Activated T-cell treated with anti-CD3 and anti-CD28 coated beads, Interleukin-2, amount 50 U/mL, for 4 hours (primary cell): ENCODE measurements at regions not wholly inside any gene's neighbourhood (a gene's known extent, or its start where the extent isn't known, plus 50 kb on each side); places are given as distances from the start of the nearest gene placed in this dataset.
"Not testable (repeated sequence)": the region's sequence is repeated elsewhere in the genome, so short reads cannot be mapped to it uniquely, and the experiment has no call there.

Source experiments
- ATAC-seq, 2 donors: fragments of 200-7000 bp; cut with Tn5 transposase; one replicate each; pipeline ENCODE4 v1.10.0; 2021
- DNase-seq: peaks from one replicate; pipeline ENCODE4 v3.0.0-alpha.2; 2020
- H3K27me3 Mint-ChIP-seq: one replicate; pipeline ENCODE4 v1.8.0; 2021; ENCODE audit warnings: low read depth, mixed read lengths
- H3K36me3 Mint-ChIP-seq: one replicate; pipeline ENCODE4 v1.8.0; 2022; ENCODE audit warnings: mixed read lengths; ENCODE audit not compliant: insufficient read depth
- H3K4me1 Mint-ChIP-seq: one replicate; pipeline ENCODE4 v1.8.0; 2021; ENCODE audit warnings: low read depth, mixed read lengths
- H3K4me3 Mint-ChIP-seq: one replicate; pipeline ENCODE4 v1.8.0; 2021; ENCODE audit warnings: mild to moderate bottlenecking, moderate library complexity, mixed read lengths
- H3K9me3 Mint-ChIP-seq: one replicate; pipeline ENCODE4 v1.8.0; 2021; ENCODE audit warnings: mixed read lengths

- H3K9me3 Mint-ChIP-seq, H3K27me3 Mint-ChIP-seq, H3K36me3 Mint-ChIP-seq, H3K4me3 Mint-ChIP-seq, H3K4me1 Mint-ChIP-seq, DNase-seq, ATAC-seq: not testable (repeated sequence)
Measured at GRCh38 chr1:245102149-245102548, 52.6 kb upstream of the KIF26B start.

DNA sequence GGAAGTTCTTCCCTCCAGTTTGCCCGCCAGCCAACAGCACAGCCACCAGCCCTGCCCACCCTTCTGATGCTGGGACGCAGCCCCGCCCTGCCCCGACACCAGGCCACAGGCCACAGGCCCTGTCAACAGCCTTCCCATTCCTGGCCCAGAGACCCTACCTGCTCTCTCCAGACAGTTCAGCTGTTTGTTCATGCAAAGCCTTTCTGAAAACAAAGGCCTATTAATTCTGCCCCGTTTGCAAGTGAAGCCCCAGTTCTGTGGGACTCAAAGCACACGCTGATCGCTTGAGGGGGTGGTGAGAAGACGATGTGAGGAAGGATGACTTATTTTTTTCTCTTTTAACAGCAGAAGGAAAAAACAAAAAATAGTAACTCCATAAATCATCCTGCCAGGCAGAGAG is 55.4 kb upstream of the KIF26B start:
- DNase-seq: no peak
- Mint-ChIP-seq H3K9me3 (no peaks in the 10 kb centered on the region), H3K36me3 (no peaks in the 10 kb centered on the region), H3K4me3 (no peak overlapping the region), H3K4me1 (no peaks in the 10 kb centered on the region), H3K27me3 (no peaks in the 10 kb centered on the region)
- ATAC-seq: no peak

- no peak for ATAC-seq
- Mint-ChIP-seq H3K4me1 (no peaks in the 10 kb centered on the region), H3K36me3 (no peaks in the 10 kb centered on the region), H3K9me3 (no peaks in the 10 kb centered on the region), H3K27me3 (no peaks in the 10 kb centered on the region), H3K4me3 (no peak overlapping the region)
- DNase-seq: no peak
Measured at GRCh38 chr1:245098924-245099323, 55.9 kb upstream of the KIF26B start.

DNA sequence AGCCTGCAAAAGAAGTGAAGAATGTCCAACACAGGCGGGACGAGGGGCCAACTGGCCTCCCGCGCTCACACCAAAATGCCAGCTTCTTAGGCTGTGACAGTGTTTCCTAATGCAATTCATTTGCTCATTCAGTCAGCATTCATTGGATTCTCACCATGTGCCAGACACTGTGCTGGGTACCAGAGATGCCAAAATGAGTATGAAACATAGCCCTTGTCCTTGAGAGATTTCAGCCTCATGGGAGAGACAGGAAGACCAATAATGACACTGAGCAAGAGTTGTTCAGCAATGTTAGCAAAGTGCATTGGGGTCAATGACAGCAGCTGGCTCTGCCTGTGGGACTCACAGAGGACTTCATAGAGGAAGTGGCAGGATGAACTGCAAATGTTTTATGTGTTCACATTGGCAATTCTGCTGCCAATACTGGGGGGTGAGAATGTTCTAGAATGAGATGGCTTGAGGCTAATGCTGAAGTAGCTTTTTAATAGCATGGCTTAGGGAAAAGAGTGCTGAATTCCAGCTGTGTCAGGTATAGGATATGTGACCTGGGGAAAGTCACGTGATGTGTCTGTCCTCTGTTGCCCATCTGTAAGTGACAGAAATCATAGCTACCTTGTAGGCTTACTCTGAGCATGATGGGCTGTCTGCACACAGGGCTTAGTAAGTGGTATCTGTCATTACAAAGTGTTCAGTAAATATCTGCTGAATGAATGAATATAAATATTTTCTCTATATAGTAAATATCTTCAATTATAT is 58.3 kb upstream of the KIF26B start:
- Mint-ChIP-seq H3K36me3 (no peaks in the 10 kb centered on the region), H3K4me3 (no peak overlapping the region), H3K9me3 (no peaks in the 10 kb centered on the region), H3K27me3 (no peaks in the 10 kb centered on the region), H3K4me1 (no peaks in the 10 kb centered on the region)
- no peak for ATAC-seq
- DNase-seq: no peak

DNA sequence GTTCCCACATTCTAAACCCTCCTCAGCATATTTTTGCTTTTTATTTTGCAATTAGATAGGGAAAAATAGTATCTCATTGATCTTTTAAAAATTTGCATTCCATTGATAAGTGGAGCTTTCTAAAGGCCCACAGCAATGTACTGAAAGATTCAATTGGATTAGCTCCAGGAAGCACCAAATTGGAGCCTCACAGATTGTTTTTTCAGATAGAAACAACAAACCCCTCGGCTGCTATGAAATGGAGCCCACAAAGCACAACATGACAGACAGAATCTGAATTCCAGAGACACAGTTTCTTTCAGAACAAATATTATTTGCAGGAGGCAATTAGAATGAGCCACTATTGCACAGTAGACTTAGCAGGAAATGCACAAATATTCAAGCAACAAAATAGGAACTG is 58.9 kb upstream of the KIF26B start:
- H3K9me3 Mint-ChIP-seq: no peaks in the 10 kb centered on the region
- H3K36me3 Mint-ChIP-seq: no peaks in the 10 kb centered on the region
- no peak overlapping the region for H3K4me3 Mint-ChIP-seq
- DNase-seq: no peak
- no peaks in the 10 kb centered on the region for H3K27me3 Mint-ChIP-seq
- no peak for ATAC-seq
- no peaks in the 10 kb centered on the region for H3K4me1 Mint-ChIP-seq

- Mint-ChIP-seq H3K9me3 (no peaks in the 10 kb centered on the region), H3K4me3 (no peak overlapping the region), H3K27me3 (no peaks in the 10 kb centered on the region), H3K4me1 (no peaks in the 10 kb centered on the region), H3K36me3 (no peaks in the 10 kb centered on the region)
- no peak for DNase-seq
- no peak for ATAC-seq
Measured at GRCh38 chr1:245094954-245095353, 59.8 kb upstream of the KIF26B start.

DNA sequence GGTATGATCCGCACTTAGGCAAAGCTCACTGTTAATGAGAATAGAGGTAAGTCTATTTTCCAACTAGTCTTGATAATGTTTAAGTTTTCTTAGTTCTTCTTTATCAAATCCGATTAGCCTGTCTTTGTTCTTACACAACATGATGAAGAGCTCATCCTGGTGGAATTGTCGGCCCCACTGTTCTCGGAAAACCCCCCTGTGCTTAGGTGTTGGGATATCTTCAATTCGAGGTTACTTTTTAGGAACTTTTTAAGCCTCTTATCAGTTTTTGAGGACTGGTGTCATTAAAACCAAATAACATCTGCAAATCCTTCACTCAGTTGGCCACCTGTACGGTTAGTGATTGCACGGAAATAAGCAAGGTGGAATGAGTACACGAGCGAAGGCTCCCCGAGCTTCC is 60.7 kb upstream of the KIF26B start:
- H3K36me3 Mint-ChIP-seq: no peaks in the 10 kb centered on the region
- ATAC-seq (no peak), DNase-seq (no peak)
- H3K27me3 Mint-ChIP-seq: no peaks in the 10 kb centered on the region
- H3K4me3 Mint-ChIP-seq: no peak overlapping the region
- no peaks in the 10 kb centered on the region for H3K4me1 Mint-ChIP-seq
- H3K9me3 Mint-ChIP-seq: no peaks in the 10 kb centered on the region

- Mint-ChIP-seq H3K4me1 (no peaks in the 10 kb centered on the region), H3K9me3 (no peaks in the 10 kb centered on the region), H3K27me3 (no peaks in the 10 kb centered on the region), H3K4me3 (no peak overlapping the region), H3K36me3 (no peaks in the 10 kb centered on the region)
- DNase-seq (no peak), ATAC-seq (no peak)
Measured at GRCh38 chr1:245092638-245092976, 62.2 kb upstream of the KIF26B start.

- DNase-seq (no peak), ATAC-seq (no peak)
- H3K27me3 Mint-ChIP-seq: no peaks in the 10 kb centered on the region
Measured at GRCh38 chr1:245091818-245092637, 62.8 kb upstream of the KIF26B start.

GRCh38 chr1:245091171-245091621 is 63.6 kb upstream of the KIF26B start:
- ATAC-seq: no peak
- Mint-ChIP-seq H3K36me3 (no peaks in the 10 kb centered on the region), H3K9me3 (no peaks in the 10 kb centered on the region), H3K4me1 (no peaks in the 10 kb centered on the region), H3K4me3 (no peak overlapping the region), H3K27me3 (no peaks in the 10 kb centered on the region)
- DNase-seq: no peak

More at GRCh38 chr1:245091818-245092637, 62.8 kb upstream of the KIF26B start:
- no peaks in the 10 kb centered on the region for H3K36me3 Mint-ChIP-seq
- H3K4me1 Mint-ChIP-seq: no peaks in the 10 kb centered on the region
- H3K9me3 Mint-ChIP-seq: no peaks in the 10 kb centered on the region
- H3K4me3 Mint-ChIP-seq: no peak overlapping the region

DNA sequence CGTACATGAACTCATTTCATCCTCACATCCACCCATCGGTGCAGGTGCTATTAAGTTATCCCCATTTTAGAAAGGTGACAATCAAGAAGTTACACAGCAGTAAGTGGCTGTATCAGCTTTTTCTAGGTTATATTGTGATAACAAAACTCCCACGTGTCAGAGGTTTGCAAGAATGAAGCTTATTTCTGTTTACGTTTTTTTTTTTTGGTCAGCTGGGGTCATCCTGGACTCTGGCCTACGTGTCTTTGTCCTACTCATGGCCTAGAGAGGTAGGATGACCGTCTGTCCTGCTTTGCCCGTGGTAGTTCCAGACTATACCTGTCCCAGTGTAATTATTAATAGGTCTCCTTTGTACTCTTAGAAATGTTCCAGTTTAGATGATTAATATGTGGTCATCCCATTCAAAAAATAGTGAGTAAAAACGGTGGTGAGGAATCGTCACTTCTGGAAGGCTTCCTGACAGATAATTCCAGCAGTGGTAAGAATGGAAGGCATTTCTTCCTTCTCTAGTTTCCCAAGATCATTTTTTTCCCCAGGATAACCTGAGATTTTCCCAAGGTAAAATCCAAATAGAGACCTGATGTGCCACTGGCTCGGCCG is 64.2 kb upstream of the KIF26B start:
- no peak for DNase-seq
- no peaks in the 10 kb centered on the region for H3K4me1 Mint-ChIP-seq
- no peak for ATAC-seq
- no peak overlapping the region for H3K4me3 Mint-ChIP-seq
- no peaks in the 10 kb centered on the region for H3K27me3 Mint-ChIP-seq
- H3K36me3 Mint-ChIP-seq: no peaks in the 10 kb centered on the region
- H3K9me3 Mint-ChIP-seq: no peaks in the 10 kb centered on the region

- Mint-ChIP-seq H3K9me3 (no peaks in the 10 kb centered on the region), H3K27me3 (no peaks in the 10 kb centered on the region), H3K4me3 (no peak overlapping the region), H3K4me1 (no peaks in the 10 kb centered on the region), H3K36me3 (no peaks in the 10 kb centered on the region)
- no peak for ATAC-seq
- DNase-seq: no peak
Measured at GRCh38 chr1:245087723-245088122, 67.1 kb upstream of the KIF26B start.

- Mint-ChIP-seq H3K9me3 (no peaks in the 10 kb centered on the region), H3K4me3 (no peak overlapping the region), H3K4me1 (no peaks in the 10 kb centered on the region), H3K36me3 (no peaks in the 10 kb centered on the region), H3K27me3 (no peaks in the 10 kb centered on the region)
- no peak for DNase-seq
- no peak for ATAC-seq
Measured at GRCh38 chr1:245086389-245086969, 68.3 kb upstream of the KIF26B start.

GRCh38 chr1:245085508-245086095 is 69.2 kb upstream of the KIF26B start:
- DNase-seq (no peak), ATAC-seq (peak in 1 of 2 donors; percentile 46)
- H3K27me3 Mint-ChIP-seq: no peaks in the 10 kb centered on the region
- no peak overlapping the region for H3K4me3 Mint-ChIP-seq
- H3K4me1 Mint-ChIP-seq: no peaks in the 10 kb centered on the region
- no peaks in the 10 kb centered on the region for H3K9me3 Mint-ChIP-seq
- no peaks in the 10 kb centered on the region for H3K36me3 Mint-ChIP-seq
